Fibroblast of pulmonary artery (primary cell): ENCODE measurements at regions not wholly inside any gene's neighbourhood (a gene's known extent, or its start where the extent isn't known, plus 50 kb on each side); places are given as distances from the start of the nearest gene placed in this dataset.

Source experiments
- DNase-seq: peaks from one replicate; pipeline ENCODE4 v3.0.0-alpha.2; 2010; ENCODE audit warnings: low read depth
- H3K4me3 ChIP-seq: replicated peaks from 2 replicates; pipeline ENCODE4 v1.5.1; 2011; ENCODE audit warnings: low read depth, mild to moderate bottlenecking, control low read depth, low read length, moderate library complexity
- TF ChIP-seq, protein P1 (sequence below): IDR thresholded peaks from 2 replicates; pipeline ENCODE4 v1.5.1; 2011; ENCODE audit warnings: mild to moderate bottlenecking, control low read depth, low read length, inconsistent platforms; ENCODE audit errors: missing control alignments

DNA sequence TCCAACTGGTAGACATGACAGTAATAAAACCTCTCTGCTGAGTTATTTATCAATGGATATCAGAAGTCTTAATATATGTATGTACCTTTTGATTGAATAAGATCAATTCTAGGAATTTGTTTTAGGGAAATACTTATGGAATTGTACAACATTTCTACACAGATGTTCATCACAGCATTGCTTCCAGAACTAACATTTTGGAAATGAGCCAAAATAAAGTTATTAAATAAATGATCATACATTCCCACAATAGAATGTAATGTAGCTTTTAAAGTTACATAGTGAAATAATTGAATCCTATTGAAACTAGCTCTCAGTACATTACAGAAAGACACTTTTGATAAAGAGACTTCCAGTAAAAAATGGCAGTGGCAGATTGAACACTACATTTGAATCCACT lies 481.6 kb upstream of the LRRN3 start:
- DNase-seq, result no peak
- TF ChIP-seq, protein P1, sequence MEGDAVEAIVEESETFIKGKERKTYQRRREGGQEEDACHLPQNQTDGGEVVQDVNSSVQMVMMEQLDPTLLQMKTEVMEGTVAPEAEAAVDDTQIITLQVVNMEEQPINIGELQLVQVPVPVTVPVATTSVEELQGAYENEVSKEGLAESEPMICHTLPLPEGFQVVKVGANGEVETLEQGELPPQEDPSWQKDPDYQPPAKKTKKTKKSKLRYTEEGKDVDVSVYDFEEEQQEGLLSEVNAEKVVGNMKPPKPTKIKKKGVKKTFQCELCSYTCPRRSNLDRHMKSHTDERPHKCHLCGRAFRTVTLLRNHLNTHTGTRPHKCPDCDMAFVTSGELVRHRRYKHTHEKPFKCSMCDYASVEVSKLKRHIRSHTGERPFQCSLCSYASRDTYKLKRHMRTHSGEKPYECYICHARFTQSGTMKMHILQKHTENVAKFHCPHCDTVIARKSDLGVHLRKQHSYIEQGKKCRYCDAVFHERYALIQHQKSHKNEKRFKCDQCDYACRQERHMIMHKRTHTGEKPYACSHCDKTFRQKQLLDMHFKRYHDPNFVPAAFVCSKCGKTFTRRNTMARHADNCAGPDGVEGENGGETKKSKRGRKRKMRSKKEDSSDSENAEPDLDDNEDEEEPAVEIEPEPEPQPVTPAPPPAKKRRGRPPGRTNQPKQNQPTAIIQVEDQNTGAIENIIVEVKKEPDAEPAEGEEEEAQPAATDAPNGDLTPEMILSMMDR, result no peak
- no peak overlapping the region for H3K4me3 ChIP-seq

DNA sequence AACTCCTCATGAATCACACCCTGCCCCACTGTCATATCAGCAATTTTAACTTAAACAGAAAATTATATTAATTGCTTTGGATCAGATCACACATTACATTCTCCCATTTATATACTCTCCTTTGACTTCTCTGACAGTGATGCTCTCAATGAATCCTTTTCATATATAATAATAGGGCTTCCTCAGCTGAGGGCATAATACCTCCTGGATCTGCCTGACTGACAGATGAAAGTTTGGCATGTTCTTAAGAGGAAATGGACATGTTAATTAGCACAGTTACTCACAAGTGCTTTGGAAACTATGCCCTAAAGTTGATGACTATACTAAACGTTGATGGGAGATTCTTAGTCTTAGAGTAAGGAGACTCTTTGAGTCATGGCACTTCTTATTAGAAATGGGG lies 478.2 kb upstream of the LRRN3 start:
- TF ChIP-seq, protein P1, result no peak
- no peak for DNase-seq
- H3K4me3 ChIP-seq, result no peak overlapping the region
